Activated CD4-positive, alpha-beta memory T cell treated with anti-CD3 and anti-CD28 coated beads for 36 hours (primary cell): ENCODE measurements at regions not wholly inside any gene's neighbourhood (a gene's known extent, or its start where the extent isn't known, plus 50 kb on each side); places are given as distances from the start of the nearest gene placed in this dataset.
"Not testable (repeated sequence)": the region's sequence is repeated elsewhere in the genome, so short reads cannot be mapped to it uniquely, and the experiment has no call there.

Experiments used
- CTCF ChIA-PET: fragments of 350-600 bp; sonication (Branson Sonifier 250); formaldehyde crosslinking; loops from one replicate; lab custom pipeline; 2021; ENCODE audit warnings: antibody characterized with exemption, inconsistent platforms; lab: Charles Lee
- POLR2A ChIA-PET: fragments of 350-600 bp; sonication (Branson Sonifier 250); formaldehyde crosslinking; loops from one replicate; lab custom pipeline; 2021; ENCODE audit warnings: antibody characterized with exemption; lab: Charles Lee
- DNase-seq: peaks from one replicate; pipeline ENCODE4 v3.0.0-alpha.2; 2020
- H3K27ac Mint-ChIP-seq: one replicate; pipeline ENCODE4 v1.8.0; 2021; ENCODE audit warnings: mixed read lengths
- H3K27me3 Mint-ChIP-seq: one replicate; pipeline ENCODE4 v1.8.0; 2021; ENCODE audit warnings: mixed read lengths
- H3K36me3 Mint-ChIP-seq: one replicate; pipeline ENCODE4 v1.8.0; 2021; ENCODE audit warnings: mixed read lengths
- H3K4me1 Mint-ChIP-seq: one replicate; pipeline ENCODE4 v1.8.0; 2021; ENCODE audit warnings: low read depth, mixed read lengths
- H3K4me3 Mint-ChIP-seq: one replicate; pipeline ENCODE4 v1.8.0; 2021; ENCODE audit warnings: mild to moderate bottlenecking, mixed read lengths
- H3K9me3 Mint-ChIP-seq: one replicate; pipeline ENCODE4 v1.8.0; 2021; ENCODE audit warnings: mixed read lengths
- intact Hi-C: fragments of 100-400 bp; cut with micrococcal nuclease; formaldehyde crosslinking; loops from one replicate; pipeline ENCODE4 v1.15.1; 2023

- no peaks in the 10 kb centered on the region for H3K4me1 Mint-ChIP-seq
- H3K27ac Mint-ChIP-seq: no peak overlapping the region
- no peak for DNase-seq
- H3K36me3 Mint-ChIP-seq: no peaks in the 10 kb centered on the region
- no peak overlapping the region for H3K4me3 Mint-ChIP-seq
- intact Hi-C loops: no loop called here
- CTCF ChIA-PET: no interaction called here
- peaks cover 4% of the 10 kb centered on the region for H3K9me3 Mint-ChIP-seq
- H3K27me3 Mint-ChIP-seq: no peaks in the 10 kb centered on the region
- POLR2A ChIA-PET: no interaction called here
These were observed 227.4 kb upstream of the PLPP4 start for GRCh38 chr10:120229641-120230040.

GRCh38 chr10:120239695-120240094, 217.3 kb upstream of the PLPP4 start:
- DNase-seq, H3K9me3 Mint-ChIP-seq, H3K4me3 Mint-ChIP-seq, H3K27ac Mint-ChIP-seq, H3K36me3 Mint-ChIP-seq, POLR2A ChIA-PET, H3K27me3 Mint-ChIP-seq, intact Hi-C loops, H3K4me1 Mint-ChIP-seq, CTCF ChIA-PET: not testable (repeated sequence)

- no peak for DNase-seq
- POLR2A ChIA-PET: no interaction called here
- intact Hi-C loops: no loop called here
- Mint-ChIP-seq H3K27me3 (peaks cover 5% of the 10 kb centered on the region), H3K4me1 (no peaks in the 10 kb centered on the region), H3K9me3 (no peaks in the 10 kb centered on the region), H3K36me3 (no peaks in the 10 kb centered on the region), H3K4me3 (no peak overlapping the region), H3K27ac (no peak overlapping the region)
- CTCF ChIA-PET: no interaction called here
These were observed 205.1 kb upstream of the PLPP4 start for GRCh38 chr10:120251821-120252442.

GRCh38 chr10:120253131-120253530, 203.9 kb upstream of the PLPP4 start:
- Mint-ChIP-seq H3K27me3 (peaks cover 4% of the 10 kb centered on the region), H3K4me1 (no peaks in the 10 kb centered on the region), H3K4me3 (no peak overlapping the region), H3K27ac (no peak overlapping the region), H3K36me3 (no peaks in the 10 kb centered on the region), H3K9me3 (no peaks in the 10 kb centered on the region)
- ChIA-PET CTCF (no interaction called here), POLR2A (no interaction called here)
- no peak for DNase-seq
- intact Hi-C loops: no loop called here

GRCh38 chr10:120260456-120260855, 196.6 kb upstream of the PLPP4 start:
- Mint-ChIP-seq H3K27me3 (peaks cover 24% of the 10 kb centered on the region), H3K4me1 (no peaks in the 10 kb centered on the region), H3K36me3 (no peaks in the 10 kb centered on the region), H3K27ac (no peak overlapping the region), H3K4me3 (no peak overlapping the region), H3K9me3 (no peaks in the 10 kb centered on the region)
- DNase-seq: no peak
- CTCF ChIA-PET: no interaction called here
- POLR2A ChIA-PET: no interaction called here
- intact Hi-C loops: no loop called here

GRCh38 chr10:120262857-120263547, 194.0 kb upstream of the PLPP4 start:
- H3K9me3 Mint-ChIP-seq: no peaks in the 10 kb centered on the region
- H3K4me3 Mint-ChIP-seq: no peak overlapping the region
- CTCF ChIA-PET: no interaction called here

GRCh38 chr10:120266022-120266421, 191.0 kb upstream of the PLPP4 start:
- no peaks in the 10 kb centered on the region for H3K9me3 Mint-ChIP-seq
- H3K27ac Mint-ChIP-seq: no peak overlapping the region
- ChIA-PET CTCF (no interaction called here), POLR2A (no interaction called here)
- intact Hi-C loops: no loop called here
- no peaks in the 10 kb centered on the region for H3K36me3 Mint-ChIP-seq
- DNase-seq: no peak
- peaks cover 19% of the 10 kb centered on the region for H3K27me3 Mint-ChIP-seq
- no peak overlapping the region for H3K4me3 Mint-ChIP-seq
- H3K4me1 Mint-ChIP-seq: no peaks in the 10 kb centered on the region

More at GRCh38 chr10:120262857-120263547, 194.0 kb upstream of the PLPP4 start:
- intact Hi-C loops: no loop called here
- Mint-ChIP-seq H3K4me1 (no peaks in the 10 kb centered on the region), H3K27me3 (peaks cover 24% of the 10 kb centered on the region), H3K36me3 (no peaks in the 10 kb centered on the region), H3K27ac (no peak overlapping the region)
- POLR2A ChIA-PET: no interaction called here
- DNase-seq: no peak

- no peaks in the 10 kb centered on the region for H3K9me3 Mint-ChIP-seq
- intact Hi-C loops: no loop called here
- H3K27me3 Mint-ChIP-seq: peaks cover 3% of the 10 kb centered on the region
- H3K27ac Mint-ChIP-seq: no peak overlapping the region
- CTCF ChIA-PET: no interaction called here
- H3K4me3 Mint-ChIP-seq: no peak overlapping the region
- no peak for DNase-seq
- H3K36me3 Mint-ChIP-seq: no peaks in the 10 kb centered on the region
- POLR2A ChIA-PET: no interaction called here
- H3K4me1 Mint-ChIP-seq: no peaks in the 10 kb centered on the region
These were observed 186.1 kb upstream of the PLPP4 start for GRCh38 chr10:120270906-120271305.

GRCh38 chr10:120271696-120272095, 185.3 kb upstream of the PLPP4 start:
- no peaks in the 10 kb centered on the region for H3K4me1 Mint-ChIP-seq
- CTCF ChIA-PET: no interaction called here
- no peak for DNase-seq
- H3K4me3 Mint-ChIP-seq: no peak overlapping the region
- H3K27me3 Mint-ChIP-seq: peaks cover 3% of the 10 kb centered on the region
- H3K36me3 Mint-ChIP-seq: no peaks in the 10 kb centered on the region
- intact Hi-C loops: no loop called here
- no peak overlapping the region for H3K27ac Mint-ChIP-seq
- POLR2A ChIA-PET: no interaction called here
- H3K9me3 Mint-ChIP-seq: no peaks in the 10 kb centered on the region

GRCh38 chr10:120272350-120272749, 184.7 kb upstream of the PLPP4 start:
- ChIA-PET POLR2A (no interaction called here), CTCF (no interaction called here)
- DNase-seq: no peak
- H3K27ac Mint-ChIP-seq: no peak overlapping the region
- H3K27me3 Mint-ChIP-seq: peaks cover 6% of the 10 kb centered on the region
- no peaks in the 10 kb centered on the region for H3K36me3 Mint-ChIP-seq
- H3K9me3 Mint-ChIP-seq: no peaks in the 10 kb centered on the region
- H3K4me3 Mint-ChIP-seq: no peak overlapping the region
- intact Hi-C loops: no loop called here
- H3K4me1 Mint-ChIP-seq: no peaks in the 10 kb centered on the region

GRCh38 chr10:120278069-120278468, 179.0 kb upstream of the PLPP4 start:
- intact Hi-C loops: no loop called here
- H3K27me3 Mint-ChIP-seq: peaks cover 8% of the 10 kb centered on the region
- no peak for DNase-seq
- POLR2A ChIA-PET: no interaction called here
- no peak overlapping the region for H3K4me3 Mint-ChIP-seq
- CTCF ChIA-PET: no interaction called here
- no peaks in the 10 kb centered on the region for H3K4me1 Mint-ChIP-seq
- no peaks in the 10 kb centered on the region for H3K9me3 Mint-ChIP-seq
- no peak overlapping the region for H3K27ac Mint-ChIP-seq
- no peaks in the 10 kb centered on the region for H3K36me3 Mint-ChIP-seq

GRCh38 chr10:120279196-120279595, 177.8 kb upstream of the PLPP4 start:
- H3K4me1 Mint-ChIP-seq: no peaks in the 10 kb centered on the region
- ChIA-PET CTCF (no interaction called here), POLR2A (no interaction called here)
- no peak overlapping the region for H3K4me3 Mint-ChIP-seq
- H3K27ac Mint-ChIP-seq: no peak overlapping the region
- no peaks in the 10 kb centered on the region for H3K9me3 Mint-ChIP-seq
- no peaks in the 10 kb centered on the region for H3K36me3 Mint-ChIP-seq
- no peak for DNase-seq
- intact Hi-C loops: no loop called here
- peaks cover 6% of the 10 kb centered on the region for H3K27me3 Mint-ChIP-seq

- POLR2A ChIA-PET: no interaction called here
- DNase-seq: no peak
- H3K36me3 Mint-ChIP-seq: no peaks in the 10 kb centered on the region
- H3K9me3 Mint-ChIP-seq: no peaks in the 10 kb centered on the region
- intact Hi-C loops: no loop called here
- no peak overlapping the region for H3K27ac Mint-ChIP-seq
- no peaks in the 10 kb centered on the region for H3K4me1 Mint-ChIP-seq
- H3K27me3 Mint-ChIP-seq: peaks cover 2% of the 10 kb centered on the region
- CTCF ChIA-PET: no interaction called here
- no peak overlapping the region for H3K4me3 Mint-ChIP-seq
These were observed 174.6 kb upstream of the PLPP4 start for GRCh38 chr10:120282421-120282820.
